ENCODE measurements at regions not wholly inside any gene's neighbourhood (a gene's known extent, or its start where the extent isn't known, plus 50 kb on each side); places are given as distances from the start of the nearest gene placed in this dataset.

GRCh38 chr21:28719723-28720122 is 273.0 kb downstream of the LTN1 start:
- TF ChIP-seq, protein P1, sequence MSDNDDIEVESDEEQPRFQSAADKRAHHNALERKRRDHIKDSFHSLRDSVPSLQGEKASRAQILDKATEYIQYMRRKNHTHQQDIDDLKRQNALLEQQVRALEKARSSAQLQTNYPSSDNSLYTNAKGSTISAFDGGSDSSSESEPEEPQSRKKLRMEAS (IDR thresholded peaks at IDR 0.05; ENCODE audit: low read depth, low read length): no peak
- TF ChIP-seq, protein P2, sequence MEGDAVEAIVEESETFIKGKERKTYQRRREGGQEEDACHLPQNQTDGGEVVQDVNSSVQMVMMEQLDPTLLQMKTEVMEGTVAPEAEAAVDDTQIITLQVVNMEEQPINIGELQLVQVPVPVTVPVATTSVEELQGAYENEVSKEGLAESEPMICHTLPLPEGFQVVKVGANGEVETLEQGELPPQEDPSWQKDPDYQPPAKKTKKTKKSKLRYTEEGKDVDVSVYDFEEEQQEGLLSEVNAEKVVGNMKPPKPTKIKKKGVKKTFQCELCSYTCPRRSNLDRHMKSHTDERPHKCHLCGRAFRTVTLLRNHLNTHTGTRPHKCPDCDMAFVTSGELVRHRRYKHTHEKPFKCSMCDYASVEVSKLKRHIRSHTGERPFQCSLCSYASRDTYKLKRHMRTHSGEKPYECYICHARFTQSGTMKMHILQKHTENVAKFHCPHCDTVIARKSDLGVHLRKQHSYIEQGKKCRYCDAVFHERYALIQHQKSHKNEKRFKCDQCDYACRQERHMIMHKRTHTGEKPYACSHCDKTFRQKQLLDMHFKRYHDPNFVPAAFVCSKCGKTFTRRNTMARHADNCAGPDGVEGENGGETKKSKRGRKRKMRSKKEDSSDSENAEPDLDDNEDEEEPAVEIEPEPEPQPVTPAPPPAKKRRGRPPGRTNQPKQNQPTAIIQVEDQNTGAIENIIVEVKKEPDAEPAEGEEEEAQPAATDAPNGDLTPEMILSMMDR (IDR thresholded peaks at IDR 0.05; ENCODE audit: low read depth, low read length): no peak
- no peak for TF ChIP-seq POLR2A (IDR thresholded peaks at IDR 0.05; ENCODE audit: extremely low read depth, insufficient read length)

Data from NB4 (cell line).